HepG2 (cell line): ENCODE measurements at regions not wholly inside any gene's neighbourhood (a gene's known extent, or its start where the extent isn't known, plus 50 kb on each side); places are given as distances from the start of the nearest gene placed in this dataset.

Source experiments
- ATAC-seq: fragments of 200-7000 bp; cut with Tn5 transposase; 3 replicates; pipeline ENCODE4 v1.9.1; 2020; ENCODE audit warnings: mild to moderate bottlenecking, moderate library complexity
- BruUV-seq: library from RNA; stranded (reverse); fragments of 400-500 nt; replicated peaks from 2 replicates; lab custom pipeline; 2021; lab: Mats Ljungman, UMichigan
- CTCF ChIA-PET: fragments of 300-600 bp; formaldehyde crosslinking; extraction: SDS; loops from one replicate; lab custom pipeline; 2021; ENCODE audit warnings: low total read pairs, inconsistent platforms, low intra/inter-chr PET ratio; lab: Yijun Ruan, JAX
- POLR2A ChIA-PET: fragments of 350-600 bp; sonication (Branson Sonifier 250); formaldehyde crosslinking; loops from one replicate; lab custom pipeline; 2020; ENCODE audit warnings: antibody characterized with exemption, inconsistent platforms; lab: Yijun Ruan, JAX
- DNase-seq: peaks from one replicate; pipeline ENCODE4 v3.0.0-alpha.2; 2015; ENCODE audit warnings: low spot score
- FAIRE-seq: peaks from 3 replicates; lab custom pipeline; 2011; peaks lifted over from hg19 to GRCh38; lab: Jason Lieb, UNC
- H2AFZ ChIP-seq: one replicate; pipeline ENCODE4 v1.6.1; 2011; ENCODE audit warnings: low read length, inconsistent platforms
- H3K27ac ChIP-seq: fragments of 300-600 bp; 3 replicates; pipeline ENCODE4 v1.8.0; 2011; ENCODE audit warnings: mixed run types, mild to moderate bottlenecking, mixed read lengths, low read length, inconsistent platforms; ENCODE audit not compliant: insufficient read depth; ENCODE audit errors: extremely low read length
- H3K27me3 ChIP-seq, 2 experiments: fragments of 200-600 bp in 1 of 2; 2 replicates in 1 of 2; 3 replicates in 1 of 2; pipeline versions ENCODE4 v1.6.0 to v1.8.0; 2011; ENCODE audit warnings: low read length in 2 of 2, mild to moderate bottlenecking in 2 of 2, moderate library complexity in 2 of 2, inconsistent platforms in 1 of 2; ENCODE audit not compliant: insufficient read depth in 2 of 2, control insufficient read depth in 1 of 2
- H3K36me3 ChIP-seq, 2 experiments: fragments of 200-600 bp in 1 of 2; replicated peaks in 1 of 2; 2 replicates in 1 of 2; 3 replicates in 1 of 2; pipeline versions ENCODE4 v1.5.1 to v1.8.0; 2011; ENCODE audit warnings: low read length in 2 of 2, inconsistent platforms in 1 of 2; ENCODE audit not compliant: insufficient read depth in 2 of 2, control insufficient read depth in 1 of 2
- H3K4me1 ChIP-seq: 2 replicates; pipeline ENCODE4 v1.5.1; 2012; ENCODE audit warnings: low read length, inconsistent platforms; ENCODE audit not compliant: insufficient read depth
- H3K4me2 ChIP-seq: 2 replicates; pipeline ENCODE4 v1.6.0; 2011; ENCODE audit warnings: low read depth, low read length, inconsistent platforms
- H3K4me3 ChIP-seq, 3 experiments: fragments of 200-600 bp in 1 of 3; sonication (generic), shearing (Covaris generic) in 1 of 3; replicated peaks in 1 of 3; 2 replicates each; pipeline ENCODE4 v1.5.1; 2011 to 2016; ENCODE audit warnings: low read length in 3 of 3, inconsistent platforms in 2 of 3, low read depth in 2 of 3, mild to moderate bottlenecking in 2 of 3, control low read depth in 1 of 3, mixed read lengths in 1 of 3; ENCODE audit not compliant: insufficient read depth in 1 of 3
- H3K79me2 ChIP-seq: one replicate; pipeline ENCODE4 v1.6.1; 2011; ENCODE audit warnings: low read length, inconsistent platforms; ENCODE audit not compliant: insufficient read depth
- H3K9ac ChIP-seq: 2 replicates; pipeline ENCODE4 v1.6.0; 2011; ENCODE audit warnings: mild to moderate bottlenecking, low read depth, low read length, inconsistent platforms; ENCODE audit not compliant: insufficient read depth
- H3K9me3 ChIP-seq: 2 replicates; pipeline ENCODE4 v1.5.1; 2012; ENCODE audit warnings: mild to moderate bottlenecking, low read length
- H4K20me1 ChIP-seq: 2 replicates; pipeline ENCODE4 v1.6.0; 2011; ENCODE audit warnings: inconsistent platforms, mild to moderate bottlenecking, low read length, moderate library complexity; ENCODE audit not compliant: insufficient read depth
- AFF4 ChIP-seq: sonication (generic); formaldehyde crosslinking; IDR thresholded peaks from 2 replicates; pipeline ENCODE4 v1.4.0; 2020; ENCODE audit warnings: missing genetic modification reagents
- AGO1 ChIP-seq: fragments of 200-400 bp; formaldehyde crosslinking; IDR thresholded peaks from 2 replicates; pipeline ENCODE4 v1.6.1; 2017; ENCODE audit warnings: mild to moderate bottlenecking, low read depth, low read length, moderate library complexity; ENCODE audit not compliant: poor library complexity, severe bottlenecking
- AGO2 ChIP-seq: fragments of 200-400 bp; formaldehyde crosslinking; optimal IDR thresholded peaks from 2 replicates; pipeline ENCODE3; 2017; ENCODE audit warnings: mild to moderate bottlenecking, low read depth, low read length, moderate library complexity
- PAX8 ChIP-seq: sonication (generic); formaldehyde crosslinking; IDR thresholded peaks from 2 replicates; pipeline ENCODE4 v1.8.0; 2022; ENCODE audit warnings: mild to moderate bottlenecking, missing genetic modification reagents, borderline replicate concordance
- PHF5A ChIP-seq: IDR thresholded peaks from one replicate; pipeline ENCODE4 v1.6.1; 2018; ENCODE audit warnings: low read depth, missing genetic modification reagents; ENCODE audit not compliant: unreplicated experiment
- RBFOX2 ChIP-seq: fragments of 200-400 bp; formaldehyde crosslinking; IDR thresholded peaks from 2 replicates; pipeline ENCODE4 v1.6.1; 2017; ENCODE audit warnings: low read depth, mild to moderate bottlenecking, low read length
- RFX1 ChIP-seq: fragments of 450-650 bp; IDR thresholded peaks from 2 replicates; pipeline ENCODE4 v1.6.1; 2017
- SIN3A ChIP-seq: IDR thresholded peaks from 2 replicates; pipeline ENCODE4 v1.6.1; 2011; ENCODE audit warnings: low read depth, mild to moderate bottlenecking, control low read depth, low read length, borderline replicate concordance
- THAP8 ChIP-seq: sonication (generic); formaldehyde crosslinking; IDR thresholded peaks from 2 replicates; pipeline ENCODE4 v1.5.1; 2020; ENCODE audit warnings: missing genetic modification reagents, mild to moderate bottlenecking, borderline replicate concordance
- TOPORS ChIP-seq: sonication (generic); formaldehyde crosslinking; IDR thresholded peaks from 2 replicates; pipeline ENCODE4 v1.8.0; 2023; ENCODE audit warnings: mild to moderate bottlenecking, missing genetic modification reagents
- ZBTB37 ChIP-seq: sonication (generic); formaldehyde crosslinking; IDR thresholded peaks from 2 replicates; pipeline ENCODE4 v1.4.0; 2020; ENCODE audit warnings: mild to moderate bottlenecking, missing genetic modification reagents
- ZNF230 ChIP-seq: sonication (generic); formaldehyde crosslinking; IDR thresholded peaks from 2 replicates; pipeline ENCODE4 v1.4.0; 2020; ENCODE audit warnings: mild to moderate bottlenecking, missing genetic modification reagents
- ZNF441 ChIP-seq: sonication (generic); formaldehyde crosslinking; IDR thresholded peaks from 2 replicates; pipeline ENCODE4 v1.7.0; 2021; ENCODE audit warnings: missing genetic modification reagents, borderline replicate concordance
- ZNF569 ChIP-seq: sonication (generic); formaldehyde crosslinking; IDR thresholded peaks from 2 replicates; pipeline ENCODE4 v1.5.0; 2020; ENCODE audit warnings: mild to moderate bottlenecking, missing genetic modification reagents, moderate library complexity, borderline replicate concordance
- ZNF746 ChIP-seq: sonication (generic); formaldehyde crosslinking; IDR thresholded peaks from 2 replicates; pipeline ENCODE4 v1.8.0; 2022; ENCODE audit warnings: mild to moderate bottlenecking, missing genetic modification reagents
- ZNF768 ChIP-seq: sonication (generic); formaldehyde crosslinking; IDR thresholded peaks from 2 replicates; pipeline ENCODE4 v1.4.0; 2020; ENCODE audit warnings: missing genetic modification reagents
- ZNF775 ChIP-seq: sonication (generic); formaldehyde crosslinking; IDR thresholded peaks from 2 replicates; pipeline ENCODE4 v1.4.0; 2020; ENCODE audit warnings: missing genetic modification reagents, mild to moderate bottlenecking, moderate library complexity, borderline replicate concordance
- ZNF788 ChIP-seq: sonication (generic); formaldehyde crosslinking; IDR thresholded peaks from 2 replicates; pipeline ENCODE4 v1.5.0; 2020; ENCODE audit warnings: mild to moderate bottlenecking, missing genetic modification reagents, borderline replicate concordance
- ZNF83 ChIP-seq: sonication (generic); formaldehyde crosslinking; IDR thresholded peaks from 2 replicates; pipeline ENCODE4 v1.4.0; 2020; ENCODE audit warnings: missing genetic modification reagents, mild to moderate bottlenecking, borderline replicate concordance
- WGBS: methylation state at CpG from one replicate; pipeline ENCODE4 v1.1.6; 2017; ENCODE audit warnings: low lambda C conversion rate; 5-methylcytosine and 5-hydroxymethylcytosine counted together
- in situ Hi-C: cut with HindIII; loops from 2 replicates; pipeline ENCODE4 v1.10.0; 2017; ENCODE audit warnings: low pct_unique_long_range_greater_than_20kb; ENCODE audit not compliant: extremely low pct_ligation_motif_present
- intact Hi-C: fragments of 100-400 bp; cut with micrococcal nuclease; formaldehyde crosslinking; loops from one replicate; pipeline ENCODE4 v1.10.0; 2022; ENCODE audit not compliant: unreplicated experiment

- no peak for DNase-seq
- Histone ChIP-seq H3K27me3 (no peaks in the 10 kb centered on the region), H3K4me3 (no peak overlapping the region), H3K9me3 (no peaks in the 10 kb centered on the region), H3K9ac (no peak overlapping the region), H2AFZ (no peak overlapping the region), H3K27ac (no peak overlapping the region), H4K20me1 (no peaks in the 10 kb centered on the region)
- in situ Hi-C loops, result no loop called here
- ChIA-PET POLR2A (no interaction called here), CTCF (no interaction called here)
- intact Hi-C loops, result no loop called here
- BruUV-seq, result no TSS peak
- TF ChIP-seq ZNF746 (CRISPR knock-in tag) (no peak), RFX1 (no peak), ZNF230 (CRISPR knock-in tag) (no peak), PAX8 (no peak), THAP8 (no peak), AFF4 (CRISPR knock-in tag) (no peak), PHF5A (CRISPR knock-in tag) (no peak), ZNF788 (CRISPR knock-in tag) (no peak), TOPORS (CRISPR knock-in tag) (no peak), AGO2 (no peak), ZNF569 (CRISPR knock-in tag) (no peak), RBFOX2 (no peak), ZNF775 (no peak), AGO1 (no peak), ZNF768 (no peak), SIN3A (no peak), ZBTB37 (CRISPR knock-in tag) (no peak), ZNF441 (CRISPR knock-in tag) (no peak), ZNF83 (CRISPR knock-in tag) (no peak)
- TF ChIP-seq, all 625 proteins: peak for 0
- Histone ChIP-seq H3K36me3 (no peaks in the 10 kb centered on the region), H3K4me1 (peaks cover 35% of the 10 kb centered on the region), H3K79me2 (no peaks in the 10 kb centered on the region), H3K4me2 (no peak overlapping the region)
- 86% methylated on average over 10 of the region's 10 CpGs for WGBS
- ATAC-seq (no peak), FAIRE-seq (no peak)
Observed at GRCh38 chr9:91146391-91147019, 215.2 kb downstream of the AUH start.
